HCT116 (cell line): ENCODE measurements at regions not wholly inside any gene's neighbourhood (a gene's known extent, or its start where the extent isn't known, plus 50 kb on each side); places are given as distances from the start of the nearest gene placed in this dataset.

Source experiments
- ATAC-seq: fragments of 200-7000 bp; cut with Tn5 transposase; 2 replicates; pipeline ENCODE4 v1.9.1; 2020; ENCODE audit warnings: mild to moderate bottlenecking, moderate library complexity
- BruUV-seq: library from RNA; stranded (reverse); fragments of 400-500 nt; replicated peaks from 2 replicates; lab custom pipeline; 2021; lab: Mats Ljungman, UMichigan
- CTCF ChIA-PET: fragments of 300-600 bp; sonication (Branson Sonifier 250); formaldehyde crosslinking; loops from one replicate; lab custom pipeline; 2021; ENCODE audit warnings: antibody characterized with exemption; lab: Charles Lee
- POLR2A ChIA-PET: fragments of 300-600, 350-600 bp; sonication (Branson Sonifier 250); formaldehyde crosslinking; loops from one replicate; lab custom pipeline; 2021; ENCODE audit warnings: antibody characterized with exemption; lab: Charles Lee
- RAD21 ChIA-PET, 2 experiments: fragments of 300-600 bp; sonication (Branson Sonifier 250); formaldehyde crosslinking; loops; one replicate each; lab custom pipeline; 2023; ENCODE audit warnings: low total read pairs in 2 of 2; ENCODE audit not compliant: uncharacterized antibody in 2 of 2, unreplicated experiment in 2 of 2, low non-redundant PET in 1 of 2; lab: Charles Lee
- DNase-seq: peaks from one replicate; pipeline ENCODE4 v3.0.0-alpha.2; 2010; ENCODE audit warnings: low read depth, low spot score
- H2AFZ ChIP-seq: fragments of 200-600 bp; shearing (Covaris generic), sonication (generic); 2 replicates; pipeline ENCODE4 v1.6.1; 2017; ENCODE audit warnings: low read depth, mixed run types, mixed read lengths, antibody characterized with exemption, low read length; ENCODE audit not compliant: poor library complexity, severe bottlenecking
- H3K27ac ChIP-seq: 2 replicates; pipeline ENCODE4 v1.5.1; 2012; ENCODE audit warnings: low read depth, low read length
- H3K27me3 ChIP-seq: fragments of 200-600 bp; sonication (generic); 2 replicates; pipeline ENCODE4 v1.6.1; 2016; ENCODE audit warnings: mixed run types, low read length, mixed read lengths; ENCODE audit not compliant: insufficient read depth
- H3K36me3 ChIP-seq, 2 experiments: fragments of 200-500 bp in 1 of 2; fragments of 200-600 bp in 1 of 2; sonication (Bioruptor generic) in 1 of 2; sonication (generic) in 1 of 2; 2 replicates each; pipeline versions ENCODE4 v1.5.1 to v1.6.1; 2014 to 2016; ENCODE audit warnings: low read length in 2 of 2, inconsistent platforms in 1 of 2, mixed read lengths in 1 of 2, mixed run types in 1 of 2; ENCODE audit not compliant: insufficient read depth in 2 of 2, control insufficient read depth in 1 of 2
- H3K4me1 ChIP-seq, 2 experiments: fragments of 200-600 bp in 1 of 2; sonication (generic) in 1 of 2; 2 replicates each; pipeline versions ENCODE4 v1.5.1 to v1.6.1; 2012 to 2017; ENCODE audit warnings: low read length in 2 of 2, inconsistent platforms in 1 of 2, mild to moderate bottlenecking in 1 of 2, mixed read lengths in 1 of 2, mixed run types in 1 of 2, moderate library complexity in 1 of 2; ENCODE audit not compliant: insufficient read depth in 2 of 2, control insufficient read depth in 1 of 2
- H3K4me2 ChIP-seq: fragments of 200-600 bp; sonication (generic); 2 replicates; pipeline ENCODE4 v1.6.1; 2017; ENCODE audit warnings: mixed run types, low read length, mixed read lengths
- H3K4me3 ChIP-seq, 2 experiments: fragments of 200-600 bp in 1 of 2; sonication (generic) in 1 of 2; replicated peaks in 1 of 2; 2 replicates each; pipeline ENCODE4 v1.5.1; 2011 to 2016; ENCODE audit warnings: low read length in 2 of 2, control low read depth in 1 of 2, low read depth in 1 of 2, mild to moderate bottlenecking in 1 of 2, mixed read lengths in 1 of 2, mixed run types in 1 of 2
- H3K79me2 ChIP-seq: fragments of 200-600 bp; sonication (generic); 2 replicates; pipeline ENCODE4 v1.6.1; 2017; ENCODE audit warnings: mild to moderate bottlenecking, mixed run types, low read length, moderate library complexity, mixed read lengths; ENCODE audit not compliant: insufficient read depth
- H3K9ac ChIP-seq: fragments of 200-600 bp; sonication (generic); 2 replicates; pipeline ENCODE4 v1.6.1; 2016; ENCODE audit warnings: low read length, mixed read lengths
- H3K9me2 ChIP-seq: fragments of 200-600 bp; sonication (generic), shearing (Covaris generic); 2 replicates; pipeline ENCODE4 v1.6.1; 2017; ENCODE audit warnings: mixed run types, mild to moderate bottlenecking, moderate library complexity; ENCODE audit not compliant: insufficient read depth
- H3K9me3 ChIP-seq, 2 experiments: fragments of 200-500 bp in 1 of 2; fragments of 200-600 bp in 1 of 2; sonication (Bioruptor generic) in 1 of 2; sonication (generic) in 1 of 2; 2 replicates each; pipeline ENCODE4 v1.6.1; 2014 to 2017; ENCODE audit warnings: low read length in 2 of 2, mixed read lengths in 2 of 2, inconsistent platforms in 1 of 2, low read depth in 1 of 2, mild to moderate bottlenecking in 1 of 2, mixed run types in 1 of 2, moderate library complexity in 1 of 2; ENCODE audit not compliant: control insufficient read depth in 1 of 2, insufficient read depth in 1 of 2
- H4K20me1 ChIP-seq: fragments of 200-600 bp; sonication (generic), shearing (Covaris generic); 2 replicates; pipeline ENCODE4 v1.6.1; 2017; ENCODE audit warnings: mixed run types, mild to moderate bottlenecking, moderate library complexity; ENCODE audit not compliant: insufficient read depth
- ATF3 ChIP-seq: IDR thresholded peaks from 2 replicates; pipeline ENCODE4 v1.6.1; 2012
- CBX3 ChIP-seq: IDR thresholded peaks from 2 replicates; pipeline ENCODE4 v1.6.1; 2012; ENCODE audit warnings: low read depth
- CEBPB ChIP-seq: IDR thresholded peaks from 2 replicates; pipeline ENCODE4 v1.6.1; 2012; ENCODE audit warnings: low read depth
- EGR1 ChIP-seq: IDR thresholded peaks from 2 replicates; pipeline ENCODE4 v1.6.1; 2012; ENCODE audit warnings: low read depth
- ELF1 ChIP-seq: IDR thresholded peaks from 2 replicates; pipeline ENCODE4 v1.6.1; 2012; ENCODE audit warnings: low read depth, borderline replicate concordance
- EZH2 ChIP-seq: fragments of 200-600 bp; sonication (generic); IDR thresholded peaks from 2 replicates; pipeline ENCODE4 v1.6.1; 2017; ENCODE audit warnings: antibody characterized with exemption, mixed run types
- EZH2phosphoT487 ChIP-seq: fragments of 200-600 bp; IDR thresholded peaks from 2 replicates; pipeline ENCODE4 v1.6.1; 2018; ENCODE audit warnings: antibody characterized with exemption, borderline replicate concordance
- FOSL1 ChIP-seq: IDR thresholded peaks from 2 replicates; pipeline ENCODE4 v1.6.1; 2012; ENCODE audit warnings: low read depth
- JUND ChIP-seq: IDR thresholded peaks from 2 replicates; pipeline ENCODE4 v1.6.1; 2012
- POLR2A ChIP-seq: IDR thresholded peaks from 2 replicates; pipeline ENCODE4 v1.7.0; 2011; ENCODE audit warnings: borderline replicate concordance; ENCODE audit not compliant: insufficient read depth, insufficient read length; ENCODE audit errors: extremely low read depth
- POLR2AphosphoS5 ChIP-seq: IDR thresholded peaks from 2 replicates; pipeline ENCODE4 v1.6.1; 2011; ENCODE audit warnings: mild to moderate bottlenecking, low read depth, low read length, moderate library complexity
- RAD21 ChIP-seq: IDR thresholded peaks from 2 replicates; pipeline ENCODE4 v1.6.1; 2012; ENCODE audit warnings: low read depth, mild to moderate bottlenecking
- REST ChIP-seq: IDR thresholded peaks from 2 replicates; pipeline ENCODE4 v1.6.1; 2012; ENCODE audit warnings: low read depth
- SIN3A ChIP-seq: IDR thresholded peaks from 2 replicates; pipeline ENCODE4 v1.6.1; 2012; ENCODE audit warnings: low read depth
- SP1 ChIP-seq: IDR thresholded peaks from 2 replicates; pipeline ENCODE4 v1.6.1; 2012; ENCODE audit warnings: low read depth
- YY1 ChIP-seq: IDR thresholded peaks from 2 replicates; pipeline ENCODE4 v1.6.1; 2011; ENCODE audit warnings: low read length, low read depth, moderate library complexity, mild to moderate bottlenecking; ENCODE audit not compliant: insufficient replicate concordance; ENCODE audit errors: extremely low read depth
- ZBTB33 ChIP-seq: IDR thresholded peaks from 2 replicates; pipeline ENCODE4 v1.6.1; 2011; ENCODE audit warnings: mild to moderate bottlenecking, low read length, moderate library complexity; ENCODE audit not compliant: insufficient replicate concordance; ENCODE audit errors: extremely low read depth
- ZNF274 ChIP-seq: fragments of 200-500 bp; sonication (Bioruptor generic); IDR thresholded peaks from 2 replicates; pipeline ENCODE4 v1.6.1; 2014; ENCODE audit warnings: mild to moderate bottlenecking, low read depth, low read length, inconsistent platforms
- intact Hi-C: fragments of 100-400 bp; cut with micrococcal nuclease; formaldehyde crosslinking; loops from 2 replicates; pipeline ENCODE4 v1.10.0; 2022
- TF ChIP-seq, protein P1 (sequence below): IDR thresholded peaks from 2 replicates; pipeline ENCODE4 v1.6.1; 2012

DNA sequence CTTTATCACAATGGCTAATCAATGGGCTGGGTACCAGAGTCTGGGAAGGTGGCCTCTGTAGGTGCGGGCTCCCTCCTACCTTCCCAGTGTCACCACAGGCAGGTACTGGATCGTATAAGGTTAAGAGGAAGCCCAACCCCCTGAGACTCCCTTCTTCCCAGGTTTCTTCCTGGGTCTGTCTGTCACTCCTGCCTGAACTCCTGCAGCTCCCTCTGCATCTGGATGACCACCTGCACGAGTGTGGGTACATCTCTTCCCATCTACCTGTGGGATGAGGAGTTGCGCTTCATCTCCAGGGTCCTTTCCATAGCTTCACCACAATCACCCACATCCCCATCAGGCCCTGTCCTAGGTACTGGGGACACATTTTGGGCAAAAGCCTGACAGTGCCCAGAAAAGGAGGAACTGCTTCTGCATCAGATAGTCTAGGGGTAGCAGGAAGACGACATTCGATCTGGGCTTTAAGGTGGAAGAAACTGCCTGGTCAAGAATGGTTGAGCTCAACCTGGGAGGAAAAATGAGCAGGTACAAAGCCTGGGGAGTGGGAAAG lies 112.2 kb upstream of the ALDH1B1 start:
- no TSS peak for BruUV-seq
- ATAC-seq (no peak), DNase-seq (no peak)
- H3K36me3 ChIP-seq = no peaks in the 10 kb centered on the region
- ChIA-PET RAD21 (no interaction called here), POLR2A (no interaction called here), CTCF (no interaction called here)
- H3K4me3 ChIP-seq = no peak overlapping the region
- H3K9ac ChIP-seq = no peak overlapping the region
- no peak overlapping the region for H2AFZ ChIP-seq
- no peaks in the 10 kb centered on the region for H4K20me1 ChIP-seq
- H3K27me3 ChIP-seq = no peaks in the 10 kb centered on the region
- no peak overlapping the region for H3K27ac ChIP-seq
- no peak for TF ChIP-seq EZH2phosphoT487
- no peak for TF ChIP-seq ZNF274
- no peak for TF ChIP-seq CBX3
- TF ChIP-seq POLR2A = no peak
- no peak for TF ChIP-seq ELF1
- TF ChIP-seq EZH2 = no peak
- no peak for TF ChIP-seq SIN3A
- TF ChIP-seq EGR1 = no peak
- TF ChIP-seq POLR2AphosphoS5 = no peak
- TF ChIP-seq JUND = no peak
- TF ChIP-seq YY1 = no peak
- TF ChIP-seq ATF3 = no peak
- no peak for TF ChIP-seq CEBPB
- no peak for TF ChIP-seq RAD21
- no peak for TF ChIP-seq ZBTB33
- TF ChIP-seq, protein P1, sequence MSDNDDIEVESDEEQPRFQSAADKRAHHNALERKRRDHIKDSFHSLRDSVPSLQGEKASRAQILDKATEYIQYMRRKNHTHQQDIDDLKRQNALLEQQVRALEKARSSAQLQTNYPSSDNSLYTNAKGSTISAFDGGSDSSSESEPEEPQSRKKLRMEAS = no peak
- no peak for TF ChIP-seq FOSL1
- no peak for TF ChIP-seq REST
- TF ChIP-seq SP1 = no peak
- intact Hi-C loops = no loop called here
- H3K9me3 ChIP-seq = no peaks in the 10 kb centered on the region
- no peaks in the 10 kb centered on the region for H3K79me2 ChIP-seq
- no peaks in the 10 kb centered on the region for H3K9me2 ChIP-seq
- peaks cover 0 to 7% of the 10 kb centered on the region in 2 experiments; a peak in 1 of 4 replicates for H3K4me1 ChIP-seq
- H3K4me2 ChIP-seq = no peak overlapping the region
